M059J (cell line): ENCODE measurements at regions not wholly inside any gene's neighbourhood (a gene's known extent, or its start where the extent isn't known, plus 50 kb on each side); places are given as distances from the start of the nearest gene placed in this dataset.
"Not testable (repeated sequence)": the region's sequence is repeated elsewhere in the genome, so short reads cannot be mapped to it uniquely, and the experiment has no call there.

Source experiments
- DNase-seq: peaks from one replicate; pipeline ENCODE4 v3.0.0-alpha.2; 2012; ENCODE audit warnings: low read depth

GRCh38 chr19:28084659-28085157, 1128.2 kb downstream of the UQCRFS1 start:
- not testable (repeated sequence) for DNase-seq

- DNase-seq = no peak
These were observed 1136.3 kb downstream of the UQCRFS1 start for GRCh38 chr19:28076628-28077027.

- no peak for DNase-seq
These were observed 1137.7 kb downstream of the UQCRFS1 start for GRCh38 chr19:28075229-28075628.

GRCh38 chr19:28074773-28075172, 1138.2 kb downstream of the UQCRFS1 start:
- DNase-seq = no peak

GRCh38 chr19:28067882-28068281, 1145.1 kb downstream of the UQCRFS1 start:
- DNase-seq = no peak

- no peak for DNase-seq
These were observed 1146.0 kb downstream of the UQCRFS1 start for GRCh38 chr19:28066988-28067387.

- no peak for DNase-seq
These were observed 1146.8 kb downstream of the UQCRFS1 start for GRCh38 chr19:28066161-28066560.

GRCh38 chr19:28065026-28065425, 1147.9 kb downstream of the UQCRFS1 start:
- DNase-seq = no peak

- no peak for DNase-seq
These were observed 1149.2 kb downstream of the UQCRFS1 start for GRCh38 chr19:28063702-28064101.

GRCh38 chr19:28061111-28061510, 1151.8 kb downstream of the UQCRFS1 start:
- no peak for DNase-seq

GRCh38 chr19:28057026-28057425, 1155.9 kb downstream of the UQCRFS1 start:
- not testable (repeated sequence) for DNase-seq

- DNase-seq = no peak
These were observed 1161.9 kb downstream of the UQCRFS1 start for GRCh38 chr19:28051047-28051446.

GRCh38 chr19:28049875-28050274, 1163.1 kb downstream of the UQCRFS1 start:
- no peak for DNase-seq

GRCh38 chr19:28046932-28047331, 1166.0 kb downstream of the UQCRFS1 start:
- no peak for DNase-seq

GRCh38 chr19:28045621-28046020, 1167.3 kb downstream of the UQCRFS1 start:
- DNase-seq = no peak

- no peak for DNase-seq
These were observed 1168.5 kb downstream of the UQCRFS1 start for GRCh38 chr19:28044477-28044876.

GRCh38 chr19:28042516-28042915, 1170.4 kb downstream of the UQCRFS1 start:
- DNase-seq = no peak

- no peak for DNase-seq
These were observed 1173.1 kb downstream of the UQCRFS1 start for GRCh38 chr19:28039677-28040381.

- no peak for DNase-seq
These were observed 1175.8 kb downstream of the UQCRFS1 start for GRCh38 chr19:28037186-28037585.

- no peak for DNase-seq
These were observed 1176.5 kb downstream of the UQCRFS1 start for GRCh38 chr19:28036486-28036885.

- DNase-seq = no peak
These were observed 1178.0 kb downstream of the UQCRFS1 start for GRCh38 chr19:28034936-28035335.

GRCh38 chr19:28028881-28029444, 1184.0 kb downstream of the UQCRFS1 start:
- DNase-seq = no peak

GRCh38 chr19:28027116-28027515, 1185.8 kb downstream of the UQCRFS1 start:
- no peak for DNase-seq

- no peak for DNase-seq
These were observed 1186.3 kb downstream of the UQCRFS1 start for GRCh38 chr19:28026636-28027035.
